AG09319 (cell line): ENCODE measurements at regions not wholly inside any gene's neighbourhood (a gene's known extent, or its start where the extent isn't known, plus 50 kb on each side); places are given as distances from the start of the nearest gene placed in this dataset.
A peak's percentile ranks its signal among the peaks of the same experiment; 100 is the strongest.
"Not testable (repeated sequence)": the region's sequence is repeated elsewhere in the genome, so short reads cannot be mapped to it uniquely, and the experiment has no call there.

Experiments used
- DNase-seq: peaks from one replicate; pipeline ENCODE4 v3.0.0-alpha.2; 2010; ENCODE audit warnings: low read depth; ENCODE audit errors: extremely low read depth
- CTCF ChIP-seq: IDR thresholded peaks from 2 replicates; pipeline ENCODE4 v1.5.1; 2011; ENCODE audit warnings: low read depth, mild to moderate bottlenecking, inconsistent platforms, low read length, moderate library complexity

GRCh38 chr3:177713928-177714900 is 516.9 kb upstream of the TBL1XR1 start:
- no peak for DNase-seq
- TF ChIP-seq CTCF: no peak

- no peak for TF ChIP-seq CTCF
- no peak for DNase-seq
Observed at GRCh38 chr3:177714945-177715344, 517.7 kb upstream of the TBL1XR1 start.

GRCh38 chr3:177715980-177716379 is 518.7 kb upstream of the TBL1XR1 start:
- TF ChIP-seq CTCF: no peak
- no peak for DNase-seq

- DNase-seq: not testable (repeated sequence)
Observed at GRCh38 chr3:177720927-177721326, 523.6 kb upstream of the TBL1XR1 start.

- TF ChIP-seq CTCF: no peak
- no peak for DNase-seq
Observed at GRCh38 chr3:177721864-177722785, 524.8 kb upstream of the TBL1XR1 start.

GRCh38 chr3:177724020-177724638 is 526.8 kb upstream of the TBL1XR1 start:
- DNase-seq: peak; percentile 60
- no peak for TF ChIP-seq CTCF

- TF ChIP-seq CTCF: no peak
- DNase-seq: no peak
Observed at GRCh38 chr3:177725165-177725564, 527.9 kb upstream of the TBL1XR1 start.
